SH-SY5Y (cell line): ENCODE measurements at regions not wholly inside any gene's neighbourhood (a gene's known extent, or its start where the extent isn't known, plus 50 kb on each side); places are given as distances from the start of the nearest gene placed in this dataset.

Source experiments
- GATA2 ChIP-seq: IDR thresholded peaks from 2 replicates; pipeline ENCODE4 v1.6.1; 2011; ENCODE audit warnings: mild to moderate bottlenecking, low read depth, low read length
- GATA3 ChIP-seq: IDR thresholded peaks from 2 replicates; pipeline ENCODE4 v1.6.1; 2011; ENCODE audit warnings: low read depth, mild to moderate bottlenecking, low read length, moderate library complexity

- TF ChIP-seq GATA2 (no peak), GATA3 (no peak)
Measured at GRCh38 chr9:32306006-32306405, 78.4 kb upstream of the ACO1 start.
